GM23338 (cell line): ENCODE measurements at regions not wholly inside any gene's neighbourhood (a gene's known extent, or its start where the extent isn't known, plus 50 kb on each side); places are given as distances from the start of the nearest gene placed in this dataset.

Source experiments
- ATAC-seq: fragments of 200-7000 bp; cut with Tn5 transposase; 3 replicates; pipeline ENCODE4 v1.9.1; 2020
- DNase-seq: peaks from one replicate; pipeline ENCODE4 v3.0.0-alpha.2; 2015; ENCODE audit warnings: low spot score
- H2AFZ ChIP-seq: fragments of 200-600 bp; sonication (generic); 2 replicates; pipeline ENCODE4 v1.8.0; 2016; ENCODE audit warnings: antibody characterized with exemption, mild to moderate bottlenecking, moderate library complexity
- H3F3A ChIP-seq: fragments of 200-600 bp; sonication (generic); replicated peaks from 2 replicates; pipeline ENCODE4 v1.8.0; 2017; ENCODE audit warnings: antibody characterized with exemption, mixed run types, low read depth
- H3K27ac ChIP-seq: fragments of 200-600 bp; sonication (generic); 2 replicates; pipeline ENCODE4 v1.6.1; 2016; ENCODE audit warnings: low read depth
- H3K27me3 ChIP-seq: fragments of 200-600 bp; sonication (generic); 2 replicates; pipeline ENCODE4 v1.8.0; 2016; ENCODE audit warnings: mild to moderate bottlenecking, mixed run types, moderate library complexity; ENCODE audit not compliant: insufficient read depth
- H3K36me3 ChIP-seq: fragments of 200-600 bp; sonication (generic); 2 replicates; pipeline ENCODE4 v1.8.0; 2016; ENCODE audit warnings: mild to moderate bottlenecking; ENCODE audit not compliant: insufficient read depth
- H3K4me1 ChIP-seq: fragments of 200-600 bp; sonication (generic); 2 replicates; pipeline ENCODE4 v1.8.0; 2016; ENCODE audit warnings: mild to moderate bottlenecking, moderate library complexity; ENCODE audit not compliant: insufficient read depth
- H3K4me2 ChIP-seq: fragments of 200-600 bp; sonication (generic); 2 replicates; pipeline ENCODE4 v1.7.1; 2017; ENCODE audit warnings: mixed run types
- H3K4me3 ChIP-seq: fragments of 200-600 bp; sonication (generic); 2 replicates; pipeline ENCODE4 v1.6.1; 2016; ENCODE audit warnings: mixed run types
- H3K79me2 ChIP-seq: fragments of 200-600 bp; sonication (generic); replicated peaks from 2 replicates; pipeline ENCODE4 v1.8.0; 2017; ENCODE audit warnings: mild to moderate bottlenecking; ENCODE audit not compliant: insufficient read depth
- H3K9me2 ChIP-seq: fragments of 200-600 bp; sonication (generic); 2 replicates; pipeline ENCODE4 v1.8.0; 2017; ENCODE audit not compliant: insufficient read depth
- H4K20me1 ChIP-seq: fragments of 200-600 bp; sonication (generic); replicated peaks from 2 replicates; pipeline ENCODE4 v1.8.0; 2017; ENCODE audit warnings: mild to moderate bottlenecking; ENCODE audit not compliant: insufficient read depth
- H3K27ac Mint-ChIP-seq: 2 replicates; pipeline ENCODE4 v1.8.0; 2020; ENCODE audit warnings: inconsistent platforms, mild to moderate bottlenecking, moderate library complexity, mixed read lengths
- H3K27me3 Mint-ChIP-seq: 3 replicates; pipeline ENCODE4 v1.8.0; 2022; ENCODE audit warnings: low read depth, mild to moderate bottlenecking, moderate library complexity, mixed read lengths, inconsistent platforms; ENCODE audit not compliant: insufficient read depth, poor library complexity
- H3K36me3 Mint-ChIP-seq: 3 replicates; pipeline ENCODE4 v1.8.0; 2021; ENCODE audit warnings: low read depth, mild to moderate bottlenecking, inconsistent platforms, moderate library complexity, mixed read lengths
- H3K4me1 Mint-ChIP-seq: 3 replicates; pipeline ENCODE4 v1.8.0; 2020; ENCODE audit warnings: mild to moderate bottlenecking, inconsistent platforms, mixed read lengths
- H3K4me3 Mint-ChIP-seq: 3 replicates; pipeline ENCODE4 v1.8.0; 2021; ENCODE audit warnings: moderate library complexity, mild to moderate bottlenecking, inconsistent platforms, mixed read lengths
- H3K9me3 Mint-ChIP-seq: 3 replicates; pipeline ENCODE4 v1.8.0; 2020; ENCODE audit warnings: moderate library complexity, mild to moderate bottlenecking, inconsistent platforms, mixed read lengths
- CREB1 ChIP-seq: fragments of 250-450 bp; sonication (Bioruptor Pico); IDR thresholded peaks from 2 replicates; pipeline ENCODE4 v1.5.0; 2020; ENCODE audit warnings: low read depth, mild to moderate bottlenecking, moderate library complexity
- CTCF ChIP-seq, 2 experiments: fragments of 200-600 bp in 1 of 2; sonication (generic) in 1 of 2; conservative IDR thresholded peaks; 2 replicates each; pipeline versions ENCODE4 v1.5.1 to v1.6.1; 2016 to 2017; ENCODE audit warnings: antibody characterized with exemption in 2 of 2, low read depth in 2 of 2, mild to moderate bottlenecking in 2 of 2, moderate library complexity in 1 of 2
- ETS1 ChIP-seq: IDR thresholded peaks from 2 replicates; pipeline ENCODE4 v1.6.1; 2016; ENCODE audit warnings: antibody characterized with exemption
- EZH2 ChIP-seq: fragments of 200-600 bp; sonication (generic); IDR thresholded peaks from one replicate; pipeline ENCODE4 v1.8.0; 2017; ENCODE audit warnings: antibody characterized with exemption, mild to moderate bottlenecking, low read depth; ENCODE audit not compliant: unreplicated experiment
- JUNB ChIP-seq: IDR thresholded peaks from one replicate; pipeline ENCODE4 v1.6.1; 2016; ENCODE audit warnings: antibody characterized with exemption; ENCODE audit not compliant: unreplicated experiment
- POLR2AphosphoS5 ChIP-seq: IDR thresholded peaks from 2 replicates; pipeline ENCODE4 v1.6.1; 2016; ENCODE audit warnings: antibody characterized with exemption, low read depth
- REST ChIP-seq: IDR thresholded peaks from one replicate; pipeline ENCODE4 v1.6.1; 2018; ENCODE audit warnings: antibody characterized with exemption; ENCODE audit not compliant: unreplicated experiment
- STAT1 ChIP-seq: IDR thresholded peaks from one replicate; pipeline ENCODE4 v1.6.1; 2016; ENCODE audit warnings: antibody characterized with exemption; ENCODE audit not compliant: unreplicated experiment
- ZNF114 ChIP-seq: fragments of 250-450 bp; sonication (Bioruptor Pico); IDR thresholded peaks from 2 replicates; pipeline ENCODE4 v1.5.0; 2020; ENCODE audit warnings: mild to moderate bottlenecking, moderate library complexity
- ZNF331 ChIP-seq: fragments of 250-450 bp; sonication (Bioruptor Pico); IDR thresholded peaks from 2 replicates; pipeline ENCODE4 v1.5.0; 2020; ENCODE audit warnings: low read depth, mild to moderate bottlenecking, moderate library complexity
- ZNF462 ChIP-seq: fragments of 250-450 bp; sonication (Bioruptor Pico); IDR thresholded peaks from 2 replicates; pipeline ENCODE4 v1.5.0; 2020; ENCODE audit warnings: mild to moderate bottlenecking, moderate library complexity

GRCh38 chr20:17863577-17864292 lies 104.9 kb downstream of the SNX5 start:
- Histone ChIP-seq H3K4me3 (no peak overlapping the region), H3K27me3 (no peaks in the 10 kb centered on the region), H3K9me2 (no peaks in the 10 kb centered on the region), H3K36me3 (no peaks in the 10 kb centered on the region), H3K27ac (no peak overlapping the region), H3F3A (no peaks in the 10 kb centered on the region), H4K20me1 (no peaks in the 10 kb centered on the region), H3K79me2 (no peaks in the 10 kb centered on the region), H3K4me2 (no peak overlapping the region), H2AFZ (no peak overlapping the region), H3K4me1 (peaks cover 37% of the 10 kb centered on the region)
- Mint-ChIP-seq H3K27me3 (peaks cover 7% of the 10 kb centered on the region), H3K36me3 (no peaks in the 10 kb centered on the region; the same call in 2 of the 3 replicates), H3K4me1 (peaks cover 30% of the 10 kb centered on the region), H3K27ac (no peak overlapping the region), H3K4me3 (no peak overlapping the region), H3K9me3 (no peaks in the 10 kb centered on the region)
- ATAC-seq (no peak), DNase-seq (no peak)
- no peak for TF ChIP-seq CTCF (conservative IDR thresholded peaks at IDR 0.05; ENCODE audit: low read depth in 2 of 2)
- no peak for TF ChIP-seq POLR2AphosphoS5
- TF ChIP-seq ETS1 = no peak
- TF ChIP-seq JUNB = no peak
- TF ChIP-seq ZNF331 (CRISPR knock-in tag) = no peak
- TF ChIP-seq REST = no peak
- TF ChIP-seq ZNF462 (CRISPR knock-in tag) = no peak
- TF ChIP-seq ZNF114 (CRISPR knock-in tag) = no peak
- no peak for TF ChIP-seq CREB1
- no peak for TF ChIP-seq EZH2
- TF ChIP-seq STAT1 = no peak
